Loucy (cell line): ENCODE measurements at regions not wholly inside any gene's neighbourhood (a gene's known extent, or its start where the extent isn't known, plus 50 kb on each side); places are given as distances from the start of the nearest gene placed in this dataset.

Experiments used
- H2AFZ ChIP-seq: fragments of 200-600 bp; sonication (generic); 2 replicates; pipeline ENCODE4 v1.6.0; 2016; ENCODE audit warnings: antibody characterized with exemption, mild to moderate bottlenecking, low read length, moderate library complexity
- H3F3A ChIP-seq: fragments of 200-600 bp; 2 replicates; pipeline ENCODE4 v1.6.0; 2016; ENCODE audit warnings: antibody characterized with exemption, low read depth, mild to moderate bottlenecking
- H3K27me3 ChIP-seq: fragments of 200-600 bp; sonication (generic); 2 replicates; pipeline ENCODE4 v1.6.1; 2014; ENCODE audit warnings: low read length, mild to moderate bottlenecking; ENCODE audit not compliant: insufficient read depth, poor library complexity, severe bottlenecking
- H3K36me3 ChIP-seq: fragments of 200-600 bp; sonication (generic); 2 replicates; pipeline ENCODE4 v1.6.1; 2016; ENCODE audit warnings: low read length; ENCODE audit not compliant: insufficient read depth
- H3K4me1 ChIP-seq: fragments of 200-600 bp; sonication (generic); 2 replicates; pipeline ENCODE4 v1.5.1; 2014; ENCODE audit warnings: low read length, mild to moderate bottlenecking; ENCODE audit not compliant: insufficient read depth, poor library complexity, severe bottlenecking
- H3K4me2 ChIP-seq: fragments of 200-600 bp; sonication (generic); 2 replicates; pipeline ENCODE4 v1.6.0; 2014; ENCODE audit warnings: antibody characterized with exemption, low read length, low read depth, mild to moderate bottlenecking; ENCODE audit not compliant: poor library complexity, severe bottlenecking
- H3K4me3 ChIP-seq: fragments of 200-600 bp; sonication (generic); 2 replicates; pipeline ENCODE4 v1.5.1; 2014; ENCODE audit warnings: low read length, mild to moderate bottlenecking, mixed read lengths; ENCODE audit not compliant: poor library complexity, severe bottlenecking
- H3K79me2 ChIP-seq: fragments of 200-600 bp; sonication (generic); 2 replicates; pipeline ENCODE4 v1.6.1; 2014; ENCODE audit warnings: low read length; ENCODE audit not compliant: insufficient read depth
- H3K9ac ChIP-seq: fragments of 200-600 bp; sonication (generic); 2 replicates; pipeline ENCODE4 v1.6.0; 2014; ENCODE audit warnings: mild to moderate bottlenecking, low read depth, low read length, moderate library complexity; ENCODE audit not compliant: poor library complexity, severe bottlenecking
- H3K9me2 ChIP-seq: fragments of 200-600 bp; sonication (generic); replicated peaks from 2 replicates; pipeline ENCODE4 v1.6.1; 2016; ENCODE audit warnings: low read depth, low read length, mixed read lengths
- H3K9me3 ChIP-seq: fragments of 200-600 bp; sonication (generic); 2 replicates; pipeline ENCODE4 v1.6.1; 2014; ENCODE audit warnings: mild to moderate bottlenecking, antibody characterized with exemption, low read length, low read depth; ENCODE audit not compliant: insufficient read depth
- H4K20me1 ChIP-seq: fragments of 200-600 bp; sonication (generic); 2 replicates; pipeline ENCODE4 v1.6.0; 2014; ENCODE audit warnings: antibody characterized with exemption, low read length, mild to moderate bottlenecking; ENCODE audit not compliant: insufficient read depth, poor library complexity, severe bottlenecking
- CTCF ChIP-seq: fragments of 200-600 bp; sonication (generic); conservative IDR thresholded peaks from 2 replicates; pipeline ENCODE4 v1.5.1; 2014; ENCODE audit warnings: mild to moderate bottlenecking, antibody characterized with exemption, low read length
- EZH2phosphoT487 ChIP-seq: fragments of 200-600 bp; IDR thresholded peaks from 2 replicates; pipeline ENCODE4 v1.6.1; 2018; ENCODE audit warnings: antibody characterized with exemption, mild to moderate bottlenecking, moderate library complexity, borderline replicate concordance

GRCh38 chr10:124325633-124325914 is 93.1 kb downstream of the OAT start:
- Histone ChIP-seq H3K4me3 (no peak overlapping the region), H3K36me3 (no peaks in the 10 kb centered on the region), H3K9me2 (no peaks in the 10 kb centered on the region), H3K4me2 (no peak overlapping the region), H3K27me3 (no peaks in the 10 kb centered on the region), H4K20me1 (no peaks in the 10 kb centered on the region), H3K4me1 (no peaks in the 10 kb centered on the region), H3K9me3 (no peaks in the 10 kb centered on the region), H3K9ac (no peak overlapping the region), H2AFZ (no peak overlapping the region), H3F3A (no peaks in the 10 kb centered on the region), H3K79me2 (no peaks in the 10 kb centered on the region)
- TF ChIP-seq CTCF: no peak
- TF ChIP-seq EZH2phosphoT487: no peak

GRCh38 chr10:124324856-124325632 is 93.7 kb downstream of the OAT start:
- Histone ChIP-seq H3K4me2 (no peak overlapping the region), H3K79me2 (no peaks in the 10 kb centered on the region), H3K9me2 (no peaks in the 10 kb centered on the region), H3K36me3 (no peaks in the 10 kb centered on the region), H3K9ac (no peak overlapping the region), H3K4me3 (no peak overlapping the region), H3K9me3 (no peaks in the 10 kb centered on the region), H3K27me3 (no peaks in the 10 kb centered on the region), H3F3A (no peaks in the 10 kb centered on the region), H3K4me1 (no peaks in the 10 kb centered on the region), H2AFZ (no peak overlapping the region), H4K20me1 (no peaks in the 10 kb centered on the region)
- no peak for TF ChIP-seq CTCF
- no peak for TF ChIP-seq EZH2phosphoT487

- Histone ChIP-seq H3K9me3 (no peaks in the 10 kb centered on the region), H3K4me2 (no peak overlapping the region), H3K79me2 (no peaks in the 10 kb centered on the region), H3K4me3 (no peak overlapping the region), H3F3A (no peaks in the 10 kb centered on the region), H3K27me3 (no peaks in the 10 kb centered on the region), H3K4me1 (no peaks in the 10 kb centered on the region), H3K9me2 (no peaks in the 10 kb centered on the region), H3K9ac (no peak overlapping the region), H4K20me1 (no peaks in the 10 kb centered on the region), H3K36me3 (no peaks in the 10 kb centered on the region), H2AFZ (no peak overlapping the region)
- TF ChIP-seq CTCF (no peak), EZH2phosphoT487 (no peak)
Observed at GRCh38 chr10:124324451-124324850, 94.3 kb downstream of the OAT start.
